HG03432 (cell line): ENCODE measurements at regions not wholly inside any gene's neighbourhood (a gene's known extent, or its start where the extent isn't known, plus 50 kb on each side); places are given as distances from the start of the nearest gene placed in this dataset.
"Not testable (repeated sequence)": the region's sequence is repeated elsewhere in the genome, so short reads cannot be mapped to it uniquely, and the experiment has no call there.

ENCODE experiments used
- ATAC-seq: cut with Tn5 transposase; IDR thresholded peaks from one replicate; pipeline ENCODE4 v1.9.1; 2021; ENCODE audit warnings: mild to moderate bottlenecking, moderate library complexity; ENCODE audit not compliant: unreplicated experiment

DNA sequence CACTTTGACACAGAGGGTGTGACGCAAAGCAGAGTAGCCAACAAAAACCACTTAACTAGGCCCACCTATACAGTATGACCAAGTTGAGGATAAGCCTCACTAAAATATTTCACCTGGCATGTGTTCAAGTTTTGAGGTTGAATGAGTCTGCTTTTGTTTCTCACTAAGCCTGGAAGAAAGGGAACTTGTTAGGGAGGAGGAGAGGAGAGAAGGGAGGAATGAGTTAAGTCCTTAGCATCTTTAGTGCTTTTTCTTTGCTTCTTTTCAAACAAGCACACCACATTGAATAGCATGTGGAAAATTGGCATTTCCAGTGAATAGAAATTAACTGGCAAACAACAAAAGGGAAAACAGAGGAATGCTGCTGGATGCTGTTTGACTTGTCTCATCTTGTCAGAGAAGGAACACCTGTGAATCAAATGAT, 461.9 kb downstream of the GJA1 start:
- no peak for ATAC-seq

DNA sequence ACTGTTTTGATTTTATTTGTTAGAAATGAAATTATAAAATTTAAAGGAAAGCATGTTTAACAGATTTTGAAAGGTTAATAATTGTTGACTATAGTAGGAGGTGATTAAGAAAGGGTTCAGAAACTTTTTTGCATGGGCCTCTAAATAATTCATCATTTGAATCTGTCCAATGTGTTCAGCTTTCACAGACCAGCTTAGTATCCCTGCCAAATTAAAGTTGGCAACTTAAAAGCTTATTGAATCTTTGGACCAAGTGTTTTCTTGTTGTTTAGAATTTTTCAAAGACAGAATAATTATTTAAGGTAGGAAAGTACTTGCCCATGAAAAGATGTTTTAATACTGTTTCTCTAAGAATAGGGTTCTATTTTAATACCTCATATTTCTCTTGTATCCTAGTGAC, 466.0 kb downstream of the GJA1 start:
- ATAC-seq: no peak

GRCh38 chr6:121904559-121904958, 469.1 kb downstream of the GJA1 start:
- ATAC-seq: no peak

DNA sequence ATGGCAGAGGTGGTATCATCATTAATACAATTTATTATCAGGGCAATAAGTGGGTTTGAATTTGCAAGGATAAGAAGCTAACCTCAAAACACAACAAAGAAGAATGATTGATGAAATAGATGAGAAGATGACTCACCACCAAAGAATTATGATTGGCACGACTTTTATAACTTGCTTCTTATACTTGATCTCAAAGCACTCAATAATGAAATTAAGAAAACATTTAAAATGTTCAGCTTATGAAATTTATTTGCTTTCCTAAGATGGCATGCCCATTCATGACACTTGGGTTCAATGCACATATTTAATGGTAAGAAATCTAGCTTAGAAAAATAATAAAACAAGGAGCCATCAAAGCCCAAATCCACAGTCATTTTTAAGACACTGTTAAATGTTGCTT, 477.5 kb downstream of the GJA1 start:
- no peak for ATAC-seq

GRCh38 chr6:121917263-121917829, 481.9 kb downstream of the GJA1 start:
- no peak for ATAC-seq

- ATAC-seq: no peak
These were observed 481.5 kb upstream of the HSF2 start for GRCh38 chr6:121917834-121918559.

GRCh38 chr6:121920616-121921015, 478.8 kb upstream of the HSF2 start:
- ATAC-seq: no peak

DNA sequence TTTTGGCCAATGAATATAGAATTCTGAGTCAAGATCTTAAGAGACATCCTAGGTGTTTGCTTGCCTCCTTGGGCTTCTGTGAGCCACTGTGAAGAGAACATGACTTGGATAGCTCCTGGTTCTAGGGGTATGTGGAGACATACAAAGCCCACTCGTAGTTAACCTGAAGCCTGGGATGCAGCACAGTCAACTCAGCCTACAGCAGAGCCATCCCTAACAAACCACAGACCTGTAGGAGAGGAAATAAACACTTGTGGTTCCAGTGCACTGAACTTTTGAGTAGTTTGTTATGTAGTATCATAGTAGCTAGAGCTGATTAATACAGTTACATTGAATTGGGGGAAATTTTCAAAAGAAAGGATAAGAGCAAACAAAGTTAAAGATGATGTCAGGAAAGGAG, 474.4 kb upstream of the HSF2 start:
- no peak for ATAC-seq

DNA sequence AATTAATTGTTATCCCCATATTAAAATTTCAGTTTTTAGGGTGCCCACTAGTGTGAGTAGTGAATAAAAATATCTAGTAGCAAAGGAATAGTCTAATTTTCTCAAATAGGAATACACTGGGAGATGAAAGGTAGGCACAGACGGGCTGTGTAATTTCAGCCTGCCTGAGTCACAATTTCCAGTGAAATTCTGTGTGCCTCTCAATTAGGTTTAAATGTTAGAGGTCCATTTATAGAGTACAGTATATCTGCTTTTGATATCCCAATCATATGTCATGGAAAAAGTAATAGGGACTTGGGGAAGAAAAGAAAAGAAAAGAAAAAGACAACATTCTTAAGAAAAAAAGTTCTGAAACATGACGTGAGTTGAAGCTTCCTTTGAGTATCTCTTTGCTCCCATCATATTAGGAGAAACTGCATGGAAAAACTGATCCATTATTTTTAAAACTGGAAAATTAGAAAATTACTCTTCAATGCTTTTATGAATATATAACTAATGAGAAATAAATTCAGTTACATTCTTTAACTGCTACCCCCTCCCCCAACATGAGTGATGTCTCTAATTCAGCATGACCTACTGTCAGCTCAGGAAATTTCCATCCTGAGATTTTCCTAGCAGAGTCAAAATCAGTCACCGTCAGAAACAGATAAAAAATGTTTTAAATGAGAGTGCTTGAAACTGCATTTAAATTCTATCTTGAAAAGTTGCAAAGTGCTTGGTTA, 473.8 kb upstream of the HSF2 start:
- ATAC-seq: no peak

- no peak for ATAC-seq
These were observed 470.2 kb upstream of the HSF2 start for GRCh38 chr6:121929301-121929700.

DNA sequence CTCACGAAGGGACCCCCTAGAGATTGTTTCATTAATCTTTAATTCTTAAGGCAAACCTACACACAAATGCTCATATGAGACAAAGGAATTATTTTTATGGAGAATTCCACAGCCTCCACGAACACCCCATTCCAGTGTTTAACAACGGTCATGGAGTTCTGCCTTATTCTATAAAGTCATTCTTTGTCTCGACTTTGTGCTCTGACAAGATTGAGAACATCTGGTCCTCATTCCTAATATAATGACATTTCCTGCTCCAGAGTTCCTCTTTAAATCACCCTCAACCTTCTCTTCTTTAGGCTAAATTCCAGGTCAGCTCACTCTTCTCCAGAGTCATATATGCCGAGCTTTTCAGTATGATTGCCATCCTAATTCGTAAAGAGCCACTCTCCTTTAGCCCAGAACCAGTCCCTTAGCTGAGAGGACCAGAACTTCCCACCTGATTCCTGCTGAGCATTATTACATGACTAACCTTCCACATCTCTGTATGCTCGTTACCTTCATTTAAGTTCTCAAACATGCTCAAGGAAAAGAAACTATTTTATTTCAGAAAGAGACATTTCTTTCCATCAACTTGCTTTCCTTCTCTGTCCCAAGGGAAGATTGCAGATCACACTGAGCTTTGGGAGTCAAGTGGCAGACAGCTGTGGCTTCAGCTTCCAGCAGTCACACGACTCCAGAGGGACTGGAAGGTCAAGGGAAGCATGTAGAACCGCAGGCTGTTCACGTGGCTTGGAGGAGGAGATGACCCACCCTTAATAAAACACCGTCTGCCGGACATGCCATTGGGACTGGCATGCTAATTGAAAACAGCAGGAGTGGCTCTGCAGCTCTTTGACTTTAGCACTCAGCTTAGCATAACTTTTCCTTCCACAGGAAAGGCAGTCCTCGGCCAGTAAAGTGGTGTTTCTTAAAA, 467.1 kb upstream of the HSF2 start:
- no peak for ATAC-seq

DNA sequence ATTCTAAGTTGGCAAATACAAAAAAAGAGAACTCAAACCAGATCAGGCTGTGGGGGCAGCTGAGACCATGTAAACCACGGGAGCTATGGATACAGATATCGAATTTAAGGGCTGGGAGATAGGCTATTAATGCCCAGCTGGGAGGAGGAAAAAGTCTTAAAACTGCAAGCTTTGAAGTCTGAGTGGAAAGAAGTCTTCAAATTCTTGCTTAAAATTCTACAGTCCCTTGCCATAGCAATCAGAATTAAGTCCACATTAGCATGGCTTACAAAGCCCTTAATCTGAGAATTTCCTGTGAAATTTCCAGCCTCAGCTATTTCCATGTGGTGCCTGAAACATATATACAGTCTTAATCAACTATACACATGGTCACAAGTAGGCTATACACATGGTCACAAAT, 465.0 kb upstream of the HSF2 start:
- ATAC-seq: no peak

DNA sequence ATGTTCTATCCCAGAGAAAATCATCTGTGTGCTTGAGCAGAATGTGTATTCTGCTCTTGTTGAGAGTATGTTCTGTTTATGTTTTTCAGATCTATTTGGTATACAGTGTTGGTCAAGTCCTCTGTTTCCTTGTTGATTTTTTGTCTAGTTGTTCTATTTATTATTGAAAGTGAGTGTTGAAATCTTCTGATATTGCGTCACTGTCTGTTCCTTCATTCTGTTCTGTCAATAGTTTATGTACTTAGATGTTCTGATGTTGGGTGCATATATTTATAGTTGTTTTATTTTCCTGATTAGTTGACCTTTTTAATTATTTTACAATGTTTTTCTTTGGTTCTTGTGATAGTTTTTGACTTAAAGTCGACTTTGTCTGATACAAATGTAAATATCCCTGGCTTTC, 458.7 kb upstream of the HSF2 start:
- no peak for ATAC-seq

GRCh38 chr6:121944354-121944753, 455.1 kb upstream of the HSF2 start:
- no peak for ATAC-seq

DNA sequence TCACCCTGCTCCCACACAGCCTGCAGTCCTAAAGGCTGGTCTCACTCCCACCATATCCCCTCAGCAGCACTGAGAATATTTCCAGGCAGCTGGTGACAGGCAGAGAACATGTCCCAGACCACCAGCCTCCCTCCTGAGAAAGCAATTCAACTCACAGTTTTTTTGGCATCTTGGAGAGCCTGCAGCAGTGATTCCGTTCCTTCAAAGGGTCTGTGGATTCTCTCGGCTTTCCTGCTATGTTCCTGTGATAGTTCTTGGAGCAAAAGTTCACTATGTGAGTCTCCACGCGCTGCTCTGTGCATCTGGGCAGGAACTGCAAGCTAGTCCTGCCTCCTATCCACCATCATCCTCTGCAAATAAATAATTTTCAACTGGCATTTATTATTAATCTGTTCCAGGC, 448.3 kb upstream of the HSF2 start:
- no peak for ATAC-seq

- no peak for ATAC-seq
These were observed 447.5 kb upstream of the HSF2 start for GRCh38 chr6:121951918-121952379.

DNA sequence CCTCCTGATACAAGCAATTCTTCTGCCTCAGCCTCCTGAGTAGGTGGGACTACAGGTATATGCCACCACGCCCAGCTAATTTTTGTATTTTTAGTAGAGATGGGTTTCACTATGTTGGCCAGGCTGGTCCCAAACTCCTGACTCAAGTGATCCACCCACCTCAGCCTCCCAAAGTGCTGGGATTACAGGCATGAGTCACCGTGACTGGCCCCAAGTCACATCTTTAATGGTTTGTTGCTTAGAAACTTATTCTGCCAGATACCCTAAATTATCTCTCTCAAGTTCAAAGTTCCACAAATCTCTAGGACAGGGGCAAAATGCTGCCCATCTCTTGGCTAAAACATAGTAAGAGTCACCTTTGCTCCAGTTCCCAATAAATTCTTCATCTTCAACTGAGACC, 444.1 kb upstream of the HSF2 start:
- ATAC-seq: not testable (repeated sequence)

DNA sequence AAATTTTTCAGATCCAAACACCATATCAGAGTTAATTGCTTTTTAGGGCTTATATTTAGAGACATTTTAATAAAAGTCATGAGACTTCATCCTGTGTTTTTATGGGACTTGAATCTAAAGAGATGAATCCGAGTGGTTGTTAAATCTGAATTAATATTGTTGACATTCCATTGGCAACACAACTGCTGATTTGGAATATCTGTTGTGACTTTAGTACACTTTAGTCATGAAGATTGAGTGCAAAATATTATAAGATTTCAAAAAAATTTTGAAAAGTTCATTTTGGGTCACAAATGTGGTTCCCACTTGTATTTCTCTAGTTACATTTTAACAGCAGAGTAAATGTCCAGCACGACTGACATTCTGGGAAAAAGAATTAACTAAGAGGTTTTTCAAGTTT, 442.7 kb upstream of the HSF2 start:
- no peak for ATAC-seq

GRCh38 chr6:121959501-121959900, 440.0 kb upstream of the HSF2 start:
- no peak for ATAC-seq

- no peak for ATAC-seq
These were observed 437.8 kb upstream of the HSF2 start for GRCh38 chr6:121961619-121962125.

GRCh38 chr6:121963826-121964225, 435.6 kb upstream of the HSF2 start:
- ATAC-seq: no peak
